ENCODE measurements at regions not wholly inside any gene's neighbourhood (a gene's known extent, or its start where the extent isn't known, plus 50 kb on each side); places are given as distances from the start of the nearest gene placed in this dataset.

DNA sequence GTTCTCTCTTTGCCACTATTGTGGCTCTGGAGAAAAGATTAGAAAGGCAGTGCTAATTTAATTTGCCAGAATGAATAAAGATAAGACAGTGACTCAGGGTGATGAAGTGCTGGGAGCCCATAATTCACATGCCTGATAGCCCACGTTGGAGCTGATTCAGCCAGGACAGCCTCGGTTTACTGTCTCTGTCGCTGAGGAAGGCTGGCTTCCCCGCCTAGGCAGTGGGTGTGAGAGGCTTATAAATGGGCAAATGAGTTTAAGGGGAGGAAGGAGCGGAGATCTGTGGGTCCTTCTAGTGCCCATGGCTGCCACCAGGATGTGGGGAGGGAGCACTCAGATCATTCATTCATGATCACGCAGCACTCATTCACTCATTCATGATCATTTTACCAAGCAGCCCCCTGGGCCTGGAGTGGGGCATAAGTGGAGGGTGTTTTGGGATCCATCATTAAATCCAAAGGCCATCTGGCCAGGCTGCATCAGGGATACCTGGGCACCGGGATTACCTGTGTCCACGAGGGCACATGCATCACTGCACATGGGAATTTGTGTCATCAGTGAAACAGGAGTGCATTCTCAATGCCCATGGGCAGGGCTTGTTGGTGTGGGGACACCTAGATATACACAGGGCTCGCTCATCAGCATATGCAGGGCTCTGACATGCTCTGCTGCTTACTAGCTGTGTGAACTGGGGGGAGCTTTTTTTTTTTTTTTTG, 315.4 kb downstream of the MATN1 start:
- no peaks in the 10 kb centered on the region for H3K4me1 ChIP-seq (ENCODE audit: control insufficient read depth in 2 of 2, insufficient read depth in 2 of 2, low read length in 1 of 2)
- no peaks in the 10 kb centered on the region for H3K27me3 ChIP-seq (ENCODE audit: control insufficient read depth in 1 of 2, insufficient read depth in 2 of 2, low read length in 2 of 2)
- no peak overlapping the region for H3K27ac ChIP-seq (ENCODE audit: low read depth in 2 of 2, low read length in 1 of 2)
- no peak overlapping the region for H3K4me3 ChIP-seq (ENCODE audit: low read depth in 1 of 2, low read length in 2 of 2)
- no peaks in the 10 kb centered on the region for H3K36me3 ChIP-seq (ENCODE audit: control insufficient read depth in 2 of 2, insufficient read depth in 2 of 2, low read length in 1 of 2)
- no peaks in the 10 kb centered on the region for H3K9me3 ChIP-seq (ENCODE audit: control insufficient read depth in 2 of 2, insufficient read depth in 1 of 2, low read depth in 1 of 2, low read length in 1 of 2)
- 75 to 78% methylated on average over 9 of the region's 9 CpGs for WGBS, 2 donors

DNA sequence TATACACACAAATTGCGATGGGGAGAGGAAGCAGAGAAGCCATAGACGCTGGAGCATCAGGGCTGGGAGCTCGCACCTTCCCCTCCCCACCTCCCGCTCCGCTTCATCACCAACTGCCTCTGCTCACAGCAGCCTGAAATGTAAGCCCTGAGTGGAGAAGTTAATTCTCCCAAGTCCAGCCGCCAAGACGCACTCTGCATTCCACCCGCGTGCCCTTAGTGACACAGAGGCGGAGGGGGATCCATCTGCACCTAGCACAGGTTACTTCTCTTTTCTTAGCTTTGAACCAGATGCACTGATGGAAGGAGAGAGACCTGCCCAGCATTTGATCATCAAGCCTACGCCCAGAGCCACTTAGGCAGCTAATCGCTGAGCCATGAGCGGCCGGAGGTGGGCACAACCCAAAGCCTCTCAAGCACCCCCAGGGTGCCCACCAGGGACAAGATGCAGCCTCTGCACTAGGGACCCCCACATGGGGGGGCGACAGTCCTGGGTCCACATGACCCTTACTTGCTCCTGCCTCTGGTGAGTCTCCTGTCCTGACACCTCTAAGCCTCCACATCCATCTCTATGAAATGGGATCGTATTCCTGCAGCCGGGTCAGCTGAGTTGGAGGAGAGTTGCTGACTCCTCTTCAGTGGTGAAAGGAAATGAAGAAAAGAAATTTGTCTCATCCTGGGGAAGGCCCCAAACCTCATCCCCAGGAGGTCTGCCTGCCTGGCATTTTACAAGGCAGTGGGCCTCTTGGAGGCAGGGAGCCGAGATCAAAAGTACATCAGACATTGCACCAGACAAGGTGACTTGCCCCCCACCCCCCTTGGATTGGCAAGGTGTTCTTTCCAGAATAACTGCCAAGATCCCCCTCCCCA, 316.2 kb downstream of the MATN1 start:
- Histone ChIP-seq H3K9me3 (ENCODE audit: control insufficient read depth in 2 of 2, insufficient read depth in 1 of 2, low read depth in 1 of 2, low read length in 1 of 2) (no peaks in the 10 kb centered on the region), H3K4me3 (ENCODE audit: low read depth in 1 of 2, low read length in 2 of 2) (no peak overlapping the region), H3K36me3 (ENCODE audit: control insufficient read depth in 2 of 2, insufficient read depth in 2 of 2, low read length in 1 of 2) (no peaks in the 10 kb centered on the region), H3K4me1 (ENCODE audit: control insufficient read depth in 2 of 2, insufficient read depth in 2 of 2, low read length in 1 of 2) (no peaks in the 10 kb centered on the region), H3K27me3 (ENCODE audit: control insufficient read depth in 1 of 2, insufficient read depth in 2 of 2, low read length in 2 of 2) (no peaks in the 10 kb centered on the region), H3K27ac (ENCODE audit: low read depth in 2 of 2, low read length in 1 of 2) (no peak overlapping the region)
- WGBS, 2 donors: 52 to 66% methylated on average over 18 of the region's 18 CpGs

DNA sequence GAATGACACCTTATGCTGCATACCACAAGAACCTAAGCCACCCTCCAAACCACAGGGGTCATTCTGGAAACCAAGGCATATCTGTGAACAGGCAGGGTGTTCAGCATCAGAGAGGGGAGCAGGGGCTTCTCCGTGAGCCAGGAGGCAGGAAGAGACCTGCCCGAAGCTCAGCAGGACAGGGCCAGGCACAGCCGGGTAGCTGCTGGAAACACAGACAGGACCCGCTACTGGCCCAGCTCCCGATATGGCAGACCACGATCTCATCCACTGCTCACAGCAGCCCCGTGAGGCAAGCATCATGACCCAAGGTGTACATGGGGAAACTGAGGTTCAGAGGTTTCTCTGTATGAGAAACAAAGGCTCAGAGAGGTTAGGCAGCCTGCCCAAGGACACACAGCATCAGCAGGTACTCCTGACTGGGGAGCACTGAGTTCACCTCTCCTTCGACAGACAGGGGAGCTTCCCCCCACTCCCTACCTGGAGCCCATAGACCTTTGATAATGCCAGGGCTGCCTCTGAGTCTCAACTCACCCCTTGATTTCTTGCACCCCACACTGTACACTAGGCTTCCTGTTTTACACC, 317.7 kb downstream of the MATN1 start:
- Histone ChIP-seq H3K27me3 (ENCODE audit: control insufficient read depth in 1 of 2, insufficient read depth in 2 of 2, low read length in 2 of 2) (no peaks in the 10 kb centered on the region), H3K36me3 (ENCODE audit: control insufficient read depth in 2 of 2, insufficient read depth in 2 of 2, low read length in 1 of 2) (no peaks in the 10 kb centered on the region), H3K4me1 (ENCODE audit: control insufficient read depth in 2 of 2, insufficient read depth in 2 of 2, low read length in 1 of 2) (no peaks in the 10 kb centered on the region), H3K27ac (ENCODE audit: low read depth in 2 of 2, low read length in 1 of 2) (no peak overlapping the region), H3K9me3 (ENCODE audit: control insufficient read depth in 2 of 2, insufficient read depth in 1 of 2, low read depth in 1 of 2, low read length in 1 of 2) (no peaks in the 10 kb centered on the region), H3K4me3 (ENCODE audit: low read depth in 1 of 2, low read length in 2 of 2) (no peak overlapping the region)
- WGBS, 2 donors: 49 to 70% methylated on average over 8 of the region's 8 CpGs

DNA sequence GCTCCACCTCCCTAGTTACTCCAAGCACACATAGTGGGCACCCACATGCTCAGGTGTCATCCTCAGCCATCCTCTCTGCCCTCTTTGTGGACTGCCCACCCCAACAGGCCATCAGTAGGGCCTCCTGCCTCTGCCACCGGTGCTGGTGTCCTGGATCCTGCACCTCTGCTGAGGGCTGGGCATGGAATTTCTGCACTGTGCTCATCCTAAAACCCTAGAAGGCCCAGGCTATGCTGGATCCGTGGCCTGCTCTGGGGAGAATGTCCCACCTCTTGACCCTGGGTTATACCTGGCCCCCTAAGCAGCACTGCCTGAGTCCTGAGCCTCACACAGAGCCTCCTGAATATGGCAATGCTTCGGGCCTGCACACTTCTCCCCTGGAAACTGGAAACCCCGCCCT, 318.3 kb downstream of the MATN1 start:
- H3K9me3 ChIP-seq (ENCODE audit: control insufficient read depth in 2 of 2, insufficient read depth in 1 of 2, low read depth in 1 of 2, low read length in 1 of 2): no peaks in the 10 kb centered on the region
- H3K4me1 ChIP-seq (ENCODE audit: control insufficient read depth in 2 of 2, insufficient read depth in 2 of 2, low read length in 1 of 2): no peaks in the 10 kb centered on the region
- no peak overlapping the region for H3K4me3 ChIP-seq (ENCODE audit: low read depth in 1 of 2, low read length in 2 of 2)
- no peaks in the 10 kb centered on the region for H3K27me3 ChIP-seq (ENCODE audit: control insufficient read depth in 1 of 2, insufficient read depth in 2 of 2, low read length in 2 of 2)
- no peaks in the 10 kb centered on the region for H3K36me3 ChIP-seq (ENCODE audit: control insufficient read depth in 2 of 2, insufficient read depth in 2 of 2, low read length in 1 of 2)
- 61 to 69% methylated on average over 4 of the region's 4 CpGs for WGBS, 2 donors
- H3K27ac ChIP-seq (ENCODE audit: low read depth in 2 of 2, low read length in 1 of 2): no peak overlapping the region

DNA sequence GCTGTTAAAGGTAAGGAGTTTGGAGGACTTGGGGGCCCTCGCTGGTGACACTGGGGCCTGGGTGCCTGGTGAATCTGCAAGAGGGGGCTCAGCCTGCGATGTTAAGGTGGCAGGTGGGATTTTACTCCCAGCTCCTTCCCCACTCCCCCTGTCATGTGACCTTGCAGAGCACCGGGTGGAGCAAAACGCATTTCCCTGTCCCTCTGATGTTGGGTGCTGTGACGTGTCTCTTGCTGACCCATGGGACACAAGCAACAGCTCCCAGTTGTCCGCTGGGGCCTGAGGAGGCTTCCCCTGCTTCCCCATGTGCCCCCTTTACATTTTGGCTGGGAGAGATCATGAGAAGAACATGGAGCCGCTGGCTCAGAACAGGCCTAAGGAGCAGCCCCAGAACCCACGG, 319.0 kb downstream of the MATN1 start:
- Histone ChIP-seq H3K27ac (ENCODE audit: low read depth in 2 of 2, low read length in 1 of 2) (no peak overlapping the region), H3K27me3 (ENCODE audit: control insufficient read depth in 1 of 2, insufficient read depth in 2 of 2, low read length in 2 of 2) (no peaks in the 10 kb centered on the region), H3K9me3 (ENCODE audit: control insufficient read depth in 2 of 2, insufficient read depth in 1 of 2, low read depth in 1 of 2, low read length in 1 of 2) (no peaks in the 10 kb centered on the region), H3K4me1 (ENCODE audit: control insufficient read depth in 2 of 2, insufficient read depth in 2 of 2, low read length in 1 of 2) (no peaks in the 10 kb centered on the region), H3K4me3 (ENCODE audit: low read depth in 1 of 2, low read length in 2 of 2) (no peak overlapping the region), H3K36me3 (ENCODE audit: control insufficient read depth in 2 of 2, insufficient read depth in 2 of 2, low read length in 1 of 2) (no peaks in the 10 kb centered on the region)
- 74 to 80% methylated on average over 8 of the region's 8 CpGs for WGBS, 2 donors

DNA sequence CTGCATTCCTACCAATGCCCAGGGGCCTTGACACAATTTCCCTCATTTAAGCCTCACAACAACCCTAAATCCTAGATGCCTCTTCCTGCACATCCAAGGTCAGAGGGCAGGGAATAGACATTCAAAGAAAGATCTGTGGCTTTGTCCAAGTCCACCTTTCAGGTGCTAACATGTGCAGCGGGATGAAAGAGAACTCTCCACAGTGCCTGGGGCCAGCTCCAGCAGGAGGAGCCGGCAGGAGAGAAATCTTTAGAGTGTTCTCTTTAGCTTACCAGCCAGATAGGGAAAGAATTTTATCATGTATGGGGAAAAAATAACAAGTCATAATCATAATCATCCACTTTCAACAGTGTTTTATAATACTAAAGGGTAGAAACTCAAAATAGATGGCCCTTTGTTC, 319.7 kb downstream of the MATN1 start:
- Histone ChIP-seq H3K9me3 (ENCODE audit: control insufficient read depth in 2 of 2, insufficient read depth in 1 of 2, low read depth in 1 of 2, low read length in 1 of 2) (no peaks in the 10 kb centered on the region), H3K27me3 (ENCODE audit: control insufficient read depth in 1 of 2, insufficient read depth in 2 of 2, low read length in 2 of 2) (no peaks in the 10 kb centered on the region), H3K27ac (ENCODE audit: low read depth in 2 of 2, low read length in 1 of 2) (no peak overlapping the region), H3K4me3 (ENCODE audit: low read depth in 1 of 2, low read length in 2 of 2) (no peak overlapping the region), H3K36me3 (ENCODE audit: control insufficient read depth in 2 of 2, insufficient read depth in 2 of 2, low read length in 1 of 2) (no peaks in the 10 kb centered on the region), H3K4me1 (ENCODE audit: control insufficient read depth in 2 of 2, insufficient read depth in 2 of 2, low read length in 1 of 2) (no peaks in the 10 kb centered on the region)
- WGBS, 2 donors: 46 to 49% methylated on average over 2 of the region's 2 CpGs

DNA sequence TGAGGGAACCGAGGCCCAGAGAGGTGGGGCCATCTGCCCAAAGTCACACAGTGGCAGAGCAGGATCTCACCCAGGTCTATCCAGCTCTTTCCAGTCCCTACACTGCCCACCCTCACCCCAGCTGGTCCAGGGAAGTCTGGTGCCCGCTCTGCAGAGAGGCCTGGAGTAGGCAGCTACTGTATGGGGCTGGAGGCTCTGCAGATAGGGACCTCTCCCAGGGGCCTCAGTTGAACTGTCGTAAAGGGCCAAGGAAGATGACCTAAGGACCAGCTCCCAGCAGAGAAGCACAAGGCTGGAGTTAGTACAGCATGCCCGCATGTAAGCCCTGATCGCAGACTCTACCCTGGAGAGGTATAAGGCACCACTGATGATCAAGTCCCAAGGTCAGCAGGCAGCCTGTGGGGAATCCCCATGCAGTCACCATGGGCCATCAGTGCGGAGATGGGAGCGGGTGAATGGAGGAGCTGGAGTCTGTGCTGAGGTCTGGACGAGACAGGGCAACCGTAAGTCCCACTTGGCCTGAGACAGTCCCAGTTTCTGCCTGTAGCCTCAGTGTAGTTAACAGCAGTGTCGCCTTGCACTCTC, 320.2 kb downstream of the MATN1 start:
- no peaks in the 10 kb centered on the region for H3K9me3 ChIP-seq (ENCODE audit: control insufficient read depth in 2 of 2, insufficient read depth in 1 of 2, low read depth in 1 of 2, low read length in 1 of 2)
- no peak overlapping the region for H3K27ac ChIP-seq (ENCODE audit: low read depth in 2 of 2, low read length in 1 of 2)
- no peaks in the 10 kb centered on the region for H3K36me3 ChIP-seq (ENCODE audit: control insufficient read depth in 2 of 2, insufficient read depth in 2 of 2, low read length in 1 of 2)
- no peaks in the 10 kb centered on the region for H3K4me1 ChIP-seq (ENCODE audit: control insufficient read depth in 2 of 2, insufficient read depth in 2 of 2, low read length in 1 of 2)
- no peaks in the 10 kb centered on the region for H3K27me3 ChIP-seq (ENCODE audit: control insufficient read depth in 1 of 2, insufficient read depth in 2 of 2, low read length in 2 of 2)
- H3K4me3 ChIP-seq (ENCODE audit: low read depth in 1 of 2, low read length in 2 of 2): no peak overlapping the region
- WGBS, 2 donors: 88 to 91% methylated on average over 10 of the region's 10 CpGs

DNA sequence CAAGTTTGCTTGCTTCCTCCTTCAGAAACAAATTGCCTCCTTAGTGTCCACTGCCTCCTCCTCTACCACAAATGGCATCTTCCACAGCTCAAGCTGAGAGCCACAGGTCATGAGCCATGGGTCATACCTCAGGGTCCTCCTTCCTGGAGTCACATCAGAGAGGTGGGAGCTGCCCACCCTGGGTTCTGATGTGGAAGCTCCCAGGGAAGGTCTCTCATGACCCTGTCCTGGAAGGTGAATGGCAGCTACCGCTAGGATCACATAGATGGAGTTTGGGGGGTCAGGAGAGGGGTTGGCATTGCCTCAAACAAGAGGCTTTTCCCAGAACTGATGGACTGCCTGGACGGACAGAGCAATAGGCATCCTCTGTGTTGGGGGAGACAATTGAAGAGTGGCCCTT, 321.4 kb downstream of the MATN1 start:
- no peaks in the 10 kb centered on the region for H3K9me3 ChIP-seq (ENCODE audit: control insufficient read depth in 2 of 2, insufficient read depth in 1 of 2, low read depth in 1 of 2, low read length in 1 of 2)
- no peaks in the 10 kb centered on the region for H3K36me3 ChIP-seq (ENCODE audit: control insufficient read depth in 2 of 2, insufficient read depth in 2 of 2, low read length in 1 of 2)
- no peak overlapping the region for H3K4me3 ChIP-seq (ENCODE audit: low read depth in 1 of 2, low read length in 2 of 2)
- no peak overlapping the region for H3K27ac ChIP-seq (ENCODE audit: low read depth in 2 of 2, low read length in 1 of 2)
- no peaks in the 10 kb centered on the region for H3K27me3 ChIP-seq (ENCODE audit: control insufficient read depth in 1 of 2, insufficient read depth in 2 of 2, low read length in 2 of 2)
- H3K4me1 ChIP-seq (ENCODE audit: control insufficient read depth in 2 of 2, insufficient read depth in 2 of 2, low read length in 1 of 2): no peaks in the 10 kb centered on the region
- WGBS, 2 donors: 84 to 86% methylated on average over 2 of the region's 2 CpGs

DNA sequence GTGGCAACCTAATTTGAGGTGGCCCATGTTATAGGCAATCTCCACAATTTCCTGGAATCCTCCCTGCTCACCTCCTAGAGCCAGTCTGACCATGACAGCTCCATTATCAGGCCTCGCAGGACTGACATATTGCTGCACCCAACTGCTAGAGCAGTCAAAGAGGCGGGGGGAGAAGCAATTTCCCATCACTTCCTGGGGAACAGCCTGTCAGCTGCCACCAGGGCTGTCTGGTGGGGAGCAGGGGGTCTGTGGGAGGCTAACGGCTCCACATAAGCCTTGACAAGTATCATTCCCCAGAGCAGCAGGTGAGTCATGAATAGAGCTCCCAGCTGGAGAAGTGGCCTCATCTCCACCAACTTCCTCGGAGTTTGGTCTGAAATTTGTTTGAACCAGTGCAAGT, 322.9 kb downstream of the MATN1 start:
- no peaks in the 10 kb centered on the region for H3K27me3 ChIP-seq (ENCODE audit: control insufficient read depth in 1 of 2, insufficient read depth in 2 of 2, low read length in 2 of 2)
- no peak overlapping the region for H3K27ac ChIP-seq (ENCODE audit: low read depth in 2 of 2, low read length in 1 of 2)
- no peak overlapping the region for H3K4me3 ChIP-seq (ENCODE audit: low read depth in 1 of 2, low read length in 2 of 2)
- no peaks in the 10 kb centered on the region for H3K36me3 ChIP-seq (ENCODE audit: control insufficient read depth in 2 of 2, insufficient read depth in 2 of 2, low read length in 1 of 2)
- 56 to 61% methylated on average over 4 of the region's 4 CpGs for WGBS, 2 donors
- no peaks in the 10 kb centered on the region for H3K9me3 ChIP-seq (ENCODE audit: control insufficient read depth in 2 of 2, insufficient read depth in 1 of 2, low read depth in 1 of 2, low read length in 1 of 2)
- H3K4me1 ChIP-seq (ENCODE audit: control insufficient read depth in 2 of 2, insufficient read depth in 2 of 2, low read length in 1 of 2): no peaks in the 10 kb centered on the region

Data from esophagus (tissue), 2 donors.